GM12872 (cell line): ENCODE measurements at regions not wholly inside any gene's neighbourhood (a gene's known extent, or its start where the extent isn't known, plus 50 kb on each side); places are given as distances from the start of the nearest gene placed in this dataset.

Experiments
- TF ChIP-seq, protein P1 (sequence below): IDR thresholded peaks from 3 replicates; pipeline ENCODE4 v1.5.1; 2011; ENCODE audit warnings: low read depth, mild to moderate bottlenecking, low read length, moderate library complexity; ENCODE audit not compliant: insufficient read depth

GRCh38 chr1:36697836-36698605 lies 215.3 kb upstream of the CSF3R start:
- TF ChIP-seq, protein P1, sequence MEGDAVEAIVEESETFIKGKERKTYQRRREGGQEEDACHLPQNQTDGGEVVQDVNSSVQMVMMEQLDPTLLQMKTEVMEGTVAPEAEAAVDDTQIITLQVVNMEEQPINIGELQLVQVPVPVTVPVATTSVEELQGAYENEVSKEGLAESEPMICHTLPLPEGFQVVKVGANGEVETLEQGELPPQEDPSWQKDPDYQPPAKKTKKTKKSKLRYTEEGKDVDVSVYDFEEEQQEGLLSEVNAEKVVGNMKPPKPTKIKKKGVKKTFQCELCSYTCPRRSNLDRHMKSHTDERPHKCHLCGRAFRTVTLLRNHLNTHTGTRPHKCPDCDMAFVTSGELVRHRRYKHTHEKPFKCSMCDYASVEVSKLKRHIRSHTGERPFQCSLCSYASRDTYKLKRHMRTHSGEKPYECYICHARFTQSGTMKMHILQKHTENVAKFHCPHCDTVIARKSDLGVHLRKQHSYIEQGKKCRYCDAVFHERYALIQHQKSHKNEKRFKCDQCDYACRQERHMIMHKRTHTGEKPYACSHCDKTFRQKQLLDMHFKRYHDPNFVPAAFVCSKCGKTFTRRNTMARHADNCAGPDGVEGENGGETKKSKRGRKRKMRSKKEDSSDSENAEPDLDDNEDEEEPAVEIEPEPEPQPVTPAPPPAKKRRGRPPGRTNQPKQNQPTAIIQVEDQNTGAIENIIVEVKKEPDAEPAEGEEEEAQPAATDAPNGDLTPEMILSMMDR = no peak

DNA sequence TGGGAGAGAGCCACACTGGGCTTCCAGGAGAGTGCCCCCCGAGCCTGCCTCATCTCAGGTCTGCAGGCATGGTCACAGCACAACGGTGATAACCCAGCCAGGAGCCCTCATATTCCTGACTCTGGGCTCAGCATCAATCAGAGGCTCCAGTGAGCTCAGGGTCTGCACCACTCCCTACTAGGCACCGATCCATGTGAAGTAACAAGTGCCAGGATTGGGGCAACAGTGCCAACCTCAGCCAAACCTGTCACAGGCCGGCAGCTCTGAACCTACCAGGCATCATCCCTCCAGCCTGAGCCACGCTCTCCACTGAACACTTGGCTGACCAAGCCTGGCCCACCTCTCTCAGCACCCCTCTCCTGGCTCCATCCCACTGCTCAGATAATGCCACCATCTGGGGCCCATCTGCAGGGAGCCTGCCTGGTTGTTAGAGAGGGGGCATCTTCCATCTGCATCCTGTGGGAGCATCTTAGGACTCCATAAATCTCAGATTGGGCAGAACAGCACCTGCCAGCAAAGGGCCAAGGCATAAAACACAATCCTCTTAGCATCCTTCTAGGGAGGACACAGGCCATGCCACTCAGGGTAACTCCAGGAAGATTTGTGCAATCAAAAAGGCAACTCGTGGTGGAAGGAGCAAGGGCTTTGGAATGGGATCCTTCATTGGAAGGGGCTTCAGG lies 213.7 kb upstream of the CSF3R start:
- TF ChIP-seq, protein P1 = no peak

DNA sequence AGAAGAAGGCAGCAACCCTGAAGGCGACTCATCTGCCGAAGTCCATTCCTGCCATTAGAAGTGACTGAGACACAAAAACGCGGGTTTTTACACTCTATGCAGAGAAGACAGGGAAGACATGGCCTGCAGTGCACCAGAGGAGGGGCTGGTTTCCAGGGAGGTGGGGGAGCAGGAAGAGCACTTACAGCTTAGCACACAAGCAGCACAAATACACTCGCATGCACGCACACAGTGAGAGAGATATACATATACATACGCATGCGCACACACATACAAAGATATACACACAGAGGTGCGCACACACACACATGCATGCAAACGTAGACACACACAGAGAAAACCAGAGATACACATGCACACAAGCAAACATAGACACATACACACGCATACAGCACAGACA lies 210.9 kb upstream of the CSF3R start:
- TF ChIP-seq, protein P1 = no peak

DNA sequence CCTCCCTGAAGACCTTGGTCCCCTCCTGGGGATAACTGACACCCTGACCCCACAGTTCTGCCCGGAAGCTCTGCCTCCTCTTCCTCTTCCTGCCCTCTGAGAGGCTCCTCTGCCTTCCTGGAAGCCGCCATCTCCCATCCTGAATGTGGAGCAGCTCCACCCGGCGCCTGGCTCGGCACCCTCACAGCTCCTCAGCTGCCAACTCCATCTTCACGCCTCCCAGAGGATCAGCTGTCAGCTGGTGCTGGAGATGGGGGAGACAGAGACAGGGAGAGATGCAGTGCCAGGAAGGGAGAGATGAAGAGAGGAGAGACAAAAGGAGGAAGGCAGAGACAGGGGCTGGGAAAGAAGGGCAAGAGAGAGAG lies 210.4 kb upstream of the CSF3R start:
- TF ChIP-seq, protein P1 = no peak

GRCh38 chr1:36692465-36693160 lies 209.9 kb upstream of the CSF3R start:
- TF ChIP-seq, protein P1 = no peak

DNA sequence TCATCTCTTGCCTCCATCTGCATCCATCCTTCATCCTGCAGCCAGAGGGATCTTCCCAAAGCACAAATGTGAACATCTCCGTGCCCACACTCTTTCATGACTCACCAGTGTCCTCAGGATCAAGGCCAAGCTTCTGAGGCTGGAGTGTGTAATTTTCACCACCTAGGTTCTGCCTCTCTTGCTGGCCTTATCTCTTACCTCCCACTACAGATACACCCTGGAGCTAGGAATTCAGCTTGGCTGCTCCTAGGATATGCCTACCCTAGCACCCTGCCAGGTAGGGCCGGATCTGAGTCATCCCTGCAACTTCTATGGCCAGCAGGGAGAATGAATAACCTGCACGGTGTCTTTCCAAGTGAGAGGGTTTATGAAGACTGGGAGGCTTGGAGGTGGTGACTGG lies 208.7 kb upstream of the CSF3R start:
- TF ChIP-seq, protein P1 = no peak

DNA sequence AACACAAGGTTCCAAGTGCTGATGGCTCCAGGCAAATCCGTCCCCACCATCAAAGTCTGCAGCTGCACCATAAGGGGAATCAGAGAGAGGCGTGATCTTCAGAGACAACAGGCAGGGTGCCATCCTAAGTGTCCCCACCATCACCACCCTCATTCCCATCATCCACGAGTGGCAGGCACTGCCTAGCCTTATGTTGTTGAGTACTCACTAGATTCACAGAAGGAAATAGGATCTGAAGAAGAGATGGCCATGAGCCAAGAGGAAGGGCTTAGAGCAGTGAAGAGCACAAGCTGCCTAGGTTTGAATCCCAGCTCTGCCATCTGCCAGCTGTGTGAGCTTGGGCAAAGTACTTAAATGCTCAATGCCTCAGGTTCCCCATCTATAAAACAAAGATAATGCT lies 207.3 kb upstream of the CSF3R start:
- TF ChIP-seq, protein P1 = no peak
